ENCODE measurements at regions not wholly inside any gene's neighbourhood (a gene's known extent, or its start where the extent isn't known, plus 50 kb on each side); places are given as distances from the start of the nearest gene placed in this dataset.

GRCh38 chr12:20096430-20096829 lies 271.9 kb upstream of the PDE3A start:
- H2AFZ ChIP-seq (replicated peaks; ENCODE audit: low read length, poor library complexity) = no peak overlapping the region
- no peak overlapping the region for H3K27ac ChIP-seq (ENCODE audit: insufficient read depth, low read length)
- in situ Hi-C loops (cut with MboI; ENCODE audit: low sequenced_read_pairs) = no loop called here
- no peak overlapping the region; the same call in 1 of the 2 replicates for H2BK120ac ChIP-seq (ENCODE audit: low read depth, low read length)
- H2BK15ac ChIP-seq (ENCODE audit: low read depth, low read length) = no peak overlapping the region
- no peak overlapping the region for H4K5ac ChIP-seq (ENCODE audit: low read depth, low read length)
- no peak overlapping the region; a peak in 1 of 4 replicates for H4K8ac ChIP-seq (ENCODE audit: low read depth in 2 of 2, low read length in 2 of 2)
- ChIA-PET CTCF (no interaction called here), POLR2A (ENCODE audit: unreplicated experiment) (no interaction called here)
- no peak overlapping the region for H2AK9ac ChIP-seq (replicated peaks; ENCODE audit: low read depth, low read length, poor library complexity)
- H3K4me2 ChIP-seq (ENCODE audit: low read depth, low read length) = no peak overlapping the region
- H4K20me1 ChIP-seq (ENCODE audit: insufficient read depth, low read length) = no peaks in the 10 kb centered on the region
- no peaks in the 10 kb centered on the region for H3K79me1 ChIP-seq (ENCODE audit: low read depth in 1 of 2, low read length in 2 of 2)
- no peak overlapping the region for H2BK5ac ChIP-seq (ENCODE audit: low read depth, low read length, poor library complexity, severe bottlenecking)
- ATAC-seq (ENCODE audit: low read depth) (no peak), DNase-seq (peak; percentile 10)
- BruUV-seq (replicated peaks) = no TSS peak
- H3K4me1 ChIP-seq (ENCODE audit: control insufficient read depth, insufficient read depth, low read length) = peaks cover 9% of the 10 kb centered on the region
- intact Hi-C loops (cut with micrococcal nuclease) = no loop called here
- dilution Hi-C loops (cut with HindIII; ENCODE audit: low sequenced_read_pairs, unreplicated experiment) = no loop called here
- no peak overlapping the region for H4K91ac ChIP-seq (ENCODE audit: insufficient read depth, low read depth, low read length)
- H3K4ac ChIP-seq (ENCODE audit: low read depth, low read length) = no peak overlapping the region
- H3K23ac ChIP-seq (ENCODE audit: low read depth, low read length) = no peak overlapping the region
- H3K27me3 ChIP-seq (ENCODE audit: control insufficient read depth, insufficient read depth, low read length) = no peaks in the 10 kb centered on the region
- no peaks in the 10 kb centered on the region for H3K36me3 ChIP-seq (ENCODE audit: control insufficient read depth, insufficient read depth, low read length)
- no peaks in the 10 kb centered on the region for H3K9me3 ChIP-seq (ENCODE audit: control insufficient read depth, insufficient read depth, low read length)
- H3K4me3 ChIP-seq (ENCODE audit: insufficient read depth, low read depth, low read length) = no peak overlapping the region
- H2BK20ac ChIP-seq (ENCODE audit: low read depth, low read length) = peak overlapping the region; percentile 75; the same call in 1 of the 2 replicates
- WGBS, 2 experiments (ENCODE audit: extremely low coverage in 2 of 2, insufficient read length in 1 of 2) = 100% methylated on average over 2 of the region's 6 CpGs; no CpG with 5 or more reads in 1 of the 2 experiments
- no peak overlapping the region for H3K18ac ChIP-seq (ENCODE audit: low read depth, low read length)
- peaks cover 7% of the 10 kb centered on the region; the same call in 1 of the 2 replicates for H3K9me1 ChIP-seq (ENCODE audit: insufficient read depth, low read length)
- 0 out of 2 replicates have a peak overlapping the region, but pooled peaks have one; percentile 72 for H3K14ac ChIP-seq (replicated peaks; ENCODE audit: low read depth, low read length)
- no peak overlapping the region for H3K9ac ChIP-seq (ENCODE audit: low read depth, low read length)
- peak overlapping the region; percentile 70; the same call in 1 of the 2 replicates for H2AK5ac ChIP-seq (ENCODE audit: low read depth, low read length)
- TF ChIP-seq CEBPB (IDR thresholded peaks at IDR 0.05; ENCODE audit: low read depth, low read length) = no peak
- no peak for TF ChIP-seq MAFK (IDR thresholded peaks at IDR 0.05; ENCODE audit: low read depth, low read length)
- TF ChIP-seq RCOR1 (IDR thresholded peaks at IDR 0.05; ENCODE audit: insufficient replicate concordance, low read length) = no peak
- TF ChIP-seq BHLHE40 (IDR thresholded peaks at IDR 0.05; ENCODE audit: low read depth, low read length) = no peak
- TF ChIP-seq POLR2A (IDR thresholded peaks at IDR 0.05; ENCODE audit: low read depth, low read length) = no peak
- H3K56ac ChIP-seq (ENCODE audit: extremely low read depth, insufficient read depth, low read length) = no peak overlapping the region
